K562 (cell line): ENCODE measurements at regions not wholly inside any gene's neighbourhood (a gene's known extent, or its start where the extent isn't known, plus 50 kb on each side); places are given as distances from the start of the nearest gene placed in this dataset.

Source experiments
- ATAC-seq: fragments of 200-7000 bp; cut with Tn5 transposase; 3 replicates; pipeline ENCODE4 v1.9.1; 2020; ENCODE audit warnings: moderate library complexity
- BruUV-seq: library from RNA; stranded (reverse); fragments of 400-500 nt; replicated peaks from 2 replicates; lab custom pipeline; 2021; lab: Mats Ljungman, UMichigan
- CTCF ChIA-PET: fragments of 300-600 bp; formaldehyde crosslinking; extraction: SDS; loops from one replicate; lab custom pipeline; 2021; ENCODE audit warnings: low intra/inter-chr PET ratio; lab: Yijun Ruan, JAX
- POLR2A ChIA-PET: fragments of 300-600, 350-650 bp; sonication (Branson Sonifier 250); formaldehyde crosslinking; extraction: SDS; loops from one replicate; lab custom pipeline; 2021; ENCODE audit warnings: antibody characterized with exemption, inconsistent platforms; lab: Yijun Ruan, JAX
- DNase-seq, 4 experiments: peaks; one replicate each; pipeline versions ENCODE4 v3.0.0 to v3.0.0-alpha.2; 2011 to 2018; ENCODE audit warnings: low spot score in 3 of 4, mixed read lengths in 3 of 4; ENCODE audit errors: extremely low read depth in 1 of 4
- FAIRE-seq: peaks from 2 replicates; lab custom pipeline; 2011; peaks lifted over from hg19 to GRCh38; lab: Jason Lieb, UNC
- H2AFZ ChIP-seq: 2 replicates; pipeline ENCODE4 v1.6.0; 2011; ENCODE audit warnings: low read depth, low read length, control low read depth, inconsistent platforms
- H3K27ac ChIP-seq: fragments of 200-600 bp; 3 replicates; pipeline ENCODE4 v1.8.0; 2011; ENCODE audit warnings: low read depth, mild to moderate bottlenecking, control low read depth, inconsistent platforms, low read length, moderate library complexity, mixed read lengths; ENCODE audit errors: extremely low read depth
- H3K27me3 ChIP-seq, 2 experiments: fragments of 300-600 bp in 1 of 2; 2 replicates in 1 of 2; 3 replicates in 1 of 2; pipeline versions ENCODE4 v1.6.0 to v1.8.0; 2011; ENCODE audit warnings: inconsistent platforms in 2 of 2, low read length in 2 of 2, mild to moderate bottlenecking in 1 of 2, mixed read lengths in 1 of 2, moderate library complexity in 1 of 2; ENCODE audit not compliant: control insufficient read depth in 2 of 2, insufficient read depth in 2 of 2
- H3K36me3 ChIP-seq: fragments of 300-600 bp; 3 replicates; pipeline ENCODE4 v1.8.0; 2011; ENCODE audit warnings: mild to moderate bottlenecking, low read length, inconsistent platforms; ENCODE audit not compliant: control insufficient read depth, insufficient read depth
- H3K4me1 ChIP-seq, 2 experiments: fragments of 200-600 bp in 1 of 2; replicated peaks in 1 of 2; 2 replicates in 1 of 2; 3 replicates in 1 of 2; pipeline versions ENCODE4 v1.5.1 to v1.8.0; 2011; ENCODE audit warnings: inconsistent platforms in 2 of 2, low read length in 2 of 2, mild to moderate bottlenecking in 1 of 2, mixed read lengths in 1 of 2, moderate library complexity in 1 of 2; ENCODE audit not compliant: control insufficient read depth in 2 of 2, insufficient read depth in 2 of 2
- H3K4me2 ChIP-seq: 2 replicates; pipeline ENCODE4 v1.6.1; 2011; ENCODE audit warnings: low read length, control low read depth, inconsistent platforms, mixed read lengths; ENCODE audit not compliant: insufficient read depth
- H3K4me3 ChIP-seq: fragments of 200-600 bp; sonication (generic), shearing (Covaris generic); 2 replicates; pipeline ENCODE4 v1.5.1; 2016; ENCODE audit warnings: control low read depth, inconsistent platforms
- H3K79me2 ChIP-seq: fragments of 200-600 bp; 3 replicates; pipeline ENCODE4 v1.8.0; 2011; ENCODE audit warnings: low read length, inconsistent platforms; ENCODE audit not compliant: control insufficient read depth, insufficient read depth
- H3K9ac ChIP-seq, 2 experiments: 2 replicates each; pipeline versions ENCODE4 v1.6.0 to v1.6.1; 2011; ENCODE audit warnings: low read depth in 2 of 2, low read length in 2 of 2, control low read depth in 1 of 2, inconsistent platforms in 1 of 2, mild to moderate bottlenecking in 1 of 2, mixed read lengths in 1 of 2; ENCODE audit not compliant: insufficient read depth in 1 of 2
- H3K9me1 ChIP-seq: one replicate; pipeline ENCODE4 v1.6.0; 2011; ENCODE audit warnings: inconsistent platforms, mild to moderate bottlenecking, low read length, moderate library complexity; ENCODE audit not compliant: control insufficient read depth, insufficient read depth
- H3K9me3 ChIP-seq: replicated peaks from 2 replicates; pipeline ENCODE4 v1.5.1; 2011; ENCODE audit warnings: low read depth, low read length, inconsistent platforms; ENCODE audit not compliant: control insufficient read depth, insufficient read depth
- H4K20me1 ChIP-seq: replicated peaks from 2 replicates; pipeline ENCODE4 v1.6.1; 2011; ENCODE audit warnings: low read length, inconsistent platforms, mixed read lengths; ENCODE audit not compliant: control insufficient read depth, insufficient read depth
- IFI16 ChIP-seq: fragments of 250-450 bp; sonication (Bioruptor Pico); IDR thresholded peaks from 2 replicates; pipeline ENCODE4 v2.1.2; 2022; ENCODE audit warnings: mild to moderate bottlenecking, inconsistent platforms
- MTF1 ChIP-seq: fragments of 250-450 bp; sonication (Bioruptor Pico); IDR thresholded peaks from 2 replicates; pipeline ENCODE4 v1.9.0; 2021; ENCODE audit warnings: moderate library complexity, mild to moderate bottlenecking, inconsistent platforms, borderline replicate concordance
- POLR3G ChIP-seq: IDR thresholded peaks from 2 replicates; pipeline ENCODE4 v1.6.1; 2011; ENCODE audit not compliant: insufficient read length, insufficient replicate concordance; ENCODE audit errors: extremely low read depth
- SUPT5H ChIP-seq: fragments of 450-650 bp; IDR thresholded peaks from 2 replicates; pipeline ENCODE4 v1.6.1; 2016
- ZNF174 ChIP-seq: fragments of 250-450 bp; sonication (Bioruptor Pico); IDR thresholded peaks from 2 replicates; pipeline ENCODE4 v1.4.0; 2020; ENCODE audit warnings: mild to moderate bottlenecking
- ZNF239 ChIP-seq: fragments of 250-450 bp; sonication (Bioruptor Pico); IDR thresholded peaks from 2 replicates; pipeline ENCODE4 v1.4.0; 2020; ENCODE audit warnings: mild to moderate bottlenecking
- ZNF41 ChIP-seq: fragments of 250-450 bp; sonication (Bioruptor Pico); conservative IDR thresholded peaks from 2 replicates; pipeline ENCODE4 v1.4.0; 2020; ENCODE audit warnings: mild to moderate bottlenecking
- ZNF57 ChIP-seq: fragments of 450-650 bp; formaldehyde crosslinking; IDR thresholded peaks from 2 replicates; pipeline ENCODE4 v1.4.0; 2020; ENCODE audit warnings: mild to moderate bottlenecking, moderate library complexity
- ZNF778 ChIP-seq: fragments of 450-650 bp; formaldehyde crosslinking; IDR thresholded peaks from 2 replicates; pipeline ENCODE4 v1.4.0; 2020; ENCODE audit warnings: mild to moderate bottlenecking, moderate library complexity
- ZNF79 ChIP-seq: fragments of 250-450 bp; sonication (Bioruptor Pico); IDR thresholded peaks from 2 replicates; pipeline ENCODE4 v1.4.0; 2020; ENCODE audit warnings: low read depth, mild to moderate bottlenecking, moderate library complexity
- whole genome bisulfite sequencing: fragments of 100-300 bp; shearing (Covaris generic); methylation state at CpG from one replicate; pipeline ENCODE4 v1.1.6; 2016; ENCODE audit warnings: low coverage, mixed read lengths; ENCODE audit not compliant: insufficient coverage; ENCODE audit errors: missing lambda C conversion rate; 5-methylcytosine and 5-hydroxymethylcytosine counted together
- in situ Hi-C: fragments of 300-500 bp; cut with MboI; formaldehyde crosslinking; loops from 4 replicates; pipeline ENCODE4 v1.15.0; 2018; ENCODE audit warnings: inconsistent platforms, mixed read lengths
- intact Hi-C: fragments of 100-400 bp; cut with micrococcal nuclease; formaldehyde crosslinking; loops from 2 replicates; pipeline ENCODE4 v1.14.2; 2022
- TF ChIP-seq, protein P1 (sequence below): fragments of 450-650 bp; formaldehyde crosslinking; IDR thresholded peaks from 2 replicates; pipeline ENCODE4 v1.4.0; 2020; ENCODE audit warnings: mild to moderate bottlenecking, moderate library complexity
- TF ChIP-seq, protein P2 (sequence below): fragments of 250-450 bp; sonication (Bioruptor Pico); IDR thresholded peaks from 2 replicates; pipeline ENCODE4 v1.5.0; 2021; ENCODE audit warnings: mild to moderate bottlenecking, moderate library complexity

DNA sequence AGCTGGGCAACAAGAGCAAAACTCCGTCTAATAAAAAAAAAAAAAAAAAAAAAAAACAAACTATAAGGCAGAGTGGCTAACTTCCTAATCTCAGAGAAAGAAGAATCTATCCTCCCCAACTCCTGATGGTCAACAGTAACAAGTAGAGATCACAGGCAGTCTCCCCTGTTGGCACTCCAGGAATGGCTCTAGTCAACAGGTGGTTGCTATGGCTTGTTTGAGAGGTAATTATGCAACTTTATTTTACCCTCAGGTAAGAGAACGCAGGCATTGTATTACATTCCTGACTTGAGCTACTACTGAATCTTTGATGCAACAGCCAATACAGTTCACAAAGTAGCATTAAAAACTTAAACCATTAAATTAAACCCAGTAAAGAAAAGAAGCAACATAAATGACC lies 180.3 kb downstream of the DICER1 start:
- no TSS peak for BruUV-seq
- POLR2A ChIA-PET, result no interaction called here
- H3K9me1 ChIP-seq, result no peaks in the 10 kb centered on the region
- TF ChIP-seq POLR3G (no peak), ZNF778 (CRISPR knock-in tag) (no peak), ZNF41 (CRISPR knock-in tag) (no peak), ZNF174 (CRISPR knock-in tag) (no peak), ZNF57 (CRISPR knock-in tag) (no peak), SUPT5H (no peak), MTF1 (CRISPR knock-in tag) (no peak), ZNF239 (CRISPR knock-in tag) (no peak), IFI16 (CRISPR knock-in tag) (no peak), ZNF79 (CRISPR knock-in tag) (no peak)
- TF ChIP-seq, protein P1, sequence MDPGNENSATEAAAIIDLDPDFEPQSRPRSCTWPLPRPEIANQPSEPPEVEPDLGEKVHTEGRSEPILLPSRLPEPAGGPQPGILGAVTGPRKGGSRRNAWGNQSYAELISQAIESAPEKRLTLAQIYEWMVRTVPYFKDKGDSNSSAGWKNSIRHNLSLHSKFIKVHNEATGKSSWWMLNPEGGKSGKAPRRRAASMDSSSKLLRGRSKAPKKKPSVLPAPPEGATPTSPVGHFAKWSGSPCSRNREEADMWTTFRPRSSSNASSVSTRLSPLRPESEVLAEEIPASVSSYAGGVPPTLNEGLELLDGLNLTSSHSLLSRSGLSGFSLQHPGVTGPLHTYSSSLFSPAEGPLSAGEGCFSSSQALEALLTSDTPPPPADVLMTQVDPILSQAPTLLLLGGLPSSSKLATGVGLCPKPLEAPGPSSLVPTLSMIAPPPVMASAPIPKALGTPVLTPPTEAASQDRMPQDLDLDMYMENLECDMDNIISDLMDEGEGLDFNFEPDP (CRISPR knock-in tag), result no peak
- TF ChIP-seq, protein P2, sequence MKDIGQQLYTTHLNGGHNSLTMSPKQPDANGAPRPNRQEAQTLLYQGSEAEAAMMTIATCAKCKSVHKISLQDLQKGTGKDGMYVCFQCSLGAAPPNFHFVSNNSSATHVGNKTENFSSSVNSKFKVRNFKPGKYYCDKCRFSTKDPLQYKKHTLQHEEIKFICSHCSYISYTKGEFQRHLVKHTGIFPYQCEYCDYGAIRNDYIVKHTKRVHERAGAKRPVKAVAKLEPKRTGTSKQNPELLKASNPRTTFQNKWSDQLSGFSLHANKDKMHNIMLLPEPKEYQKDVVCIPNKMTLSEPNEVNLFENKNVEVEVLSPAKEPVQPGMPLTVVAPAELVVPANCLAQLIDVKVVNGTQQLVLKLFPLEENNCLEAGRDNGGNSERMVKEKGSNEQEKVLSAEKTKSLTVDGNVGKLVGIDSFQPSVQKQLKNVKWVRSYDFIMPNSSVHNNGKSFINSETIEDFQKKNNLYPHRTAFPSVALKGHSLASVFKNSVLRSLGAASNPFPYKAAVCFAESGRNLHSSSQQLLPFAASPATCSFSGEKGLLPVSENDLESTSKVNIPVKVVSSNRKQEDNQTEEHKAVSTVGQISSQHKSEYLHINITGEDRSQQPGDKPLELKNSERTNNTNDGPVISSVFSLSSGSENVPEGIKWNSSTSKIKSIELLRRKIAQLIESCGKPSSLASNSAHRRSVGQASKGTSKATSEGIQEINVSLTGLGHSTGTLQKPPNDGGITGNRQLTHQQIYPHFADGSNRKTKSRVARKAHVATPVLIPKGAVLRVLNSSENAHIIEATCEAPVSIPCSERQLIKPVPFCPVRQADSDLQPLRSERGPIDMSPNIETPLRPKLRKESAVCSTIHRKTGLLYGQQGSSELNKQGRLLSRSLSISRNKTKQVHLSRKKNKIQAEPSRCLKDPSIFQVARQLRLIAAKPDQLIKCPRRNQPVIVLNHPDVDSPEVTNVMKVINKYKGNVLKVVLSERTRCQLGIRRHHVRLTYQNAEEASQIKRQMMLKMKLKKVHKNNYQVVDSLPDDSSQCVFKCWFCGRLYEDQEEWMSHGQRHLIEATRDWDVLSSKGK (CRISPR knock-in tag), result no peak
- TF ChIP-seq, all 486 proteins: peak for 0
- no peak for DNase-seq
- H3K27me3 ChIP-seq, result no peaks in the 10 kb centered on the region; a peak in 1 of 5 replicates
- no peaks in the 10 kb centered on the region for H3K9me3 ChIP-seq
- no peaks in the 10 kb centered on the region for H3K36me3 ChIP-seq
- no peak overlapping the region for H3K4me2 ChIP-seq
- no peak overlapping the region for H3K9ac ChIP-seq
- no peaks in the 10 kb centered on the region for H3K4me1 ChIP-seq
- no peaks in the 10 kb centered on the region for H3K79me2 ChIP-seq
- CTCF ChIA-PET, result no interaction called here
- no peak for FAIRE-seq
- no peak overlapping the region for H3K27ac ChIP-seq
- intact Hi-C loops (no loop called here), in situ Hi-C loops (no loop called here)
- no peaks in the 10 kb centered on the region for H4K20me1 ChIP-seq
- H3K4me3 ChIP-seq, result no peak overlapping the region
- WGBS, result 0% methylated on average over 1 of the region's 2 CpGs
- H2AFZ ChIP-seq, result no peak overlapping the region
- ATAC-seq, result no peak
